ENCODE measurements at regions not wholly inside any gene's neighbourhood (a gene's known extent, or its start where the extent isn't known, plus 50 kb on each side); places are given as distances from the start of the nearest gene placed in this dataset.
A peak's percentile ranks its signal among the peaks of the same experiment; 100 is the strongest.

GRCh38 chr11:23947883-23948282 is 549.0 kb upstream of the LUZP2 start:
- TF ChIP-seq EZH2 (optimal IDR thresholded peaks at IDR 0.05; ENCODE audit: low read depth, low read length) = no peak
- TF ChIP-seq EZH2phosphoT487 (IDR thresholded peaks at IDR 0.05; ENCODE audit: low read length) = no peak
- Histone ChIP-seq H3K27ac (ENCODE audit: low read length) (no peak overlapping the region), H3K36me3 (replicated peaks; ENCODE audit: insufficient read depth, low read length) (no peaks in the 10 kb centered on the region), H3K79me2 (ENCODE audit: low read length) (no peaks in the 10 kb centered on the region), H3K9me2 (replicated peaks; ENCODE audit: insufficient read depth, low read length) (no peaks in the 10 kb centered on the region), H3K4me3 (ENCODE audit: low read length) (no peak overlapping the region), H3K4me1 (ENCODE audit: low read length) (no peaks in the 10 kb centered on the region), H3K27me3 (replicated peaks; ENCODE audit: insufficient read depth, low read length) (no peaks in the 10 kb centered on the region), H3F3A (ENCODE audit: insufficient read depth, low read length) (no peaks in the 10 kb centered on the region), H3K4me2 (ENCODE audit: low read depth, low read length) (no peak overlapping the region), H4K20me1 (ENCODE audit: insufficient read depth, low read length) (no peaks in the 10 kb centered on the region), H2AFZ (ENCODE audit: low read length) (no peak overlapping the region), H3K9ac (ENCODE audit: low read length) (no peak overlapping the region), H3K9me3 (replicated peaks; ENCODE audit: insufficient read depth, low read length) (no peaks in the 10 kb centered on the region)
- no peak for DNase-seq

- TF ChIP-seq EZH2 (optimal IDR thresholded peaks at IDR 0.05; ENCODE audit: low read depth, low read length) (no peak), EZH2phosphoT487 (IDR thresholded peaks at IDR 0.05; ENCODE audit: low read length) (no peak), CTCF (IDR thresholded peaks at IDR 0.05; ENCODE audit: low read length) (no peak)
- DNase-seq = no peak
- no peaks in the 10 kb centered on the region for H3K9me2 ChIP-seq (replicated peaks; ENCODE audit: insufficient read depth, low read length)
Observed at GRCh38 chr11:23948851-23949250, 548.0 kb upstream of the LUZP2 start.

GRCh38 chr11:23953951-23954710 is 542.7 kb upstream of the LUZP2 start:
- no peak overlapping the region for H3K27ac ChIP-seq (ENCODE audit: low read length)
- H2AFZ ChIP-seq (ENCODE audit: low read length) = no peak overlapping the region
- no peaks in the 10 kb centered on the region for H3F3A ChIP-seq (ENCODE audit: insufficient read depth, low read length)
- H3K4me2 ChIP-seq (ENCODE audit: low read depth, low read length) = no peak overlapping the region
- H3K9me2 ChIP-seq (replicated peaks; ENCODE audit: insufficient read depth, low read length) = no peaks in the 10 kb centered on the region
- no peaks in the 10 kb centered on the region for H3K27me3 ChIP-seq (replicated peaks; ENCODE audit: insufficient read depth, low read length)
- no peak overlapping the region for H3K9ac ChIP-seq (ENCODE audit: low read length)
- DNase-seq = no peak
- TF ChIP-seq EZH2phosphoT487 (IDR thresholded peaks at IDR 0.05; ENCODE audit: low read length) = no peak
- TF ChIP-seq CTCF (IDR thresholded peaks at IDR 0.05; ENCODE audit: low read length) = no peak
- no peak for TF ChIP-seq EZH2 (optimal IDR thresholded peaks at IDR 0.05; ENCODE audit: low read depth, low read length)
- no peaks in the 10 kb centered on the region for H3K36me3 ChIP-seq (replicated peaks; ENCODE audit: insufficient read depth, low read length)
- H4K20me1 ChIP-seq (ENCODE audit: insufficient read depth, low read length) = no peaks in the 10 kb centered on the region
- no peaks in the 10 kb centered on the region for H3K79me2 ChIP-seq (ENCODE audit: low read length)
- H3K4me1 ChIP-seq (ENCODE audit: low read length) = no peaks in the 10 kb centered on the region
- H3K9me3 ChIP-seq (replicated peaks; ENCODE audit: insufficient read depth, low read length) = no peaks in the 10 kb centered on the region
- no peak overlapping the region for H3K4me3 ChIP-seq (ENCODE audit: low read length)

More at GRCh38 chr11:23948851-23949250, 548.0 kb upstream of the LUZP2 start:
- no peaks in the 10 kb centered on the region for H3K4me1 ChIP-seq (ENCODE audit: low read length)
- no peaks in the 10 kb centered on the region for H3K9me3 ChIP-seq (replicated peaks; ENCODE audit: insufficient read depth, low read length)
- H3K9ac ChIP-seq (ENCODE audit: low read length) = no peak overlapping the region
- no peaks in the 10 kb centered on the region for H3K27me3 ChIP-seq (replicated peaks; ENCODE audit: insufficient read depth, low read length)
- no peaks in the 10 kb centered on the region for H3F3A ChIP-seq (ENCODE audit: insufficient read depth, low read length)
- no peaks in the 10 kb centered on the region for H3K79me2 ChIP-seq (ENCODE audit: low read length)
- H3K4me2 ChIP-seq (ENCODE audit: low read depth, low read length) = no peak overlapping the region
- no peak overlapping the region for H3K4me3 ChIP-seq (ENCODE audit: low read length)
- no peak overlapping the region for H3K27ac ChIP-seq (ENCODE audit: low read length)
- no peak overlapping the region for H2AFZ ChIP-seq (ENCODE audit: low read length)
- no peaks in the 10 kb centered on the region for H4K20me1 ChIP-seq (ENCODE audit: insufficient read depth, low read length)
- H3K36me3 ChIP-seq (replicated peaks; ENCODE audit: insufficient read depth, low read length) = no peaks in the 10 kb centered on the region

GRCh38 chr11:23954730-23955129 is 542.1 kb upstream of the LUZP2 start:
- Histone ChIP-seq H3K9me2 (replicated peaks; ENCODE audit: insufficient read depth, low read length) (no peaks in the 10 kb centered on the region), H2AFZ (ENCODE audit: low read length) (no peak overlapping the region)

More at GRCh38 chr11:23954730-23955129, 542.1 kb upstream of the LUZP2 start:
- no peak for TF ChIP-seq CTCF (IDR thresholded peaks at IDR 0.05; ENCODE audit: low read length)
- no peak for TF ChIP-seq EZH2phosphoT487 (IDR thresholded peaks at IDR 0.05; ENCODE audit: low read length)
- TF ChIP-seq EZH2 (optimal IDR thresholded peaks at IDR 0.05; ENCODE audit: low read depth, low read length) = no peak
- Histone ChIP-seq H3K27me3 (replicated peaks; ENCODE audit: insufficient read depth, low read length) (no peaks in the 10 kb centered on the region), H4K20me1 (ENCODE audit: insufficient read depth, low read length) (no peaks in the 10 kb centered on the region), H3K4me3 (ENCODE audit: low read length) (no peak overlapping the region), H3F3A (ENCODE audit: insufficient read depth, low read length) (no peaks in the 10 kb centered on the region), H3K4me2 (ENCODE audit: low read depth, low read length) (no peak overlapping the region), H3K9me3 (replicated peaks; ENCODE audit: insufficient read depth, low read length) (no peaks in the 10 kb centered on the region), H3K4me1 (ENCODE audit: low read length) (no peaks in the 10 kb centered on the region), H3K9ac (ENCODE audit: low read length) (no peak overlapping the region), H3K27ac (ENCODE audit: low read length) (no peak overlapping the region), H3K36me3 (replicated peaks; ENCODE audit: insufficient read depth, low read length) (no peaks in the 10 kb centered on the region), H3K79me2 (ENCODE audit: low read length) (no peaks in the 10 kb centered on the region)
- peak; percentile 47 for DNase-seq

Measured in MM.1S (cell line).